ENCODE measurements at regions not wholly inside any gene's neighbourhood (a gene's known extent, or its start where the extent isn't known, plus 50 kb on each side); places are given as distances from the start of the nearest gene placed in this dataset.
A peak's percentile ranks its signal among the peaks of the same experiment; 100 is the strongest.

GRCh38 chr6:4435981-4436445, 300.6 kb upstream of the ECI2 start:
- Mint-ChIP-seq H3K27ac (no peak overlapping the region), H3K27me3 (ENCODE audit: insufficient read depth, low read depth, poor library complexity) (peaks cover 2% of the 10 kb centered on the region), H3K36me3 (ENCODE audit: low read depth) (no peaks in the 10 kb centered on the region), H3K9me3 (no peaks in the 10 kb centered on the region), H3K4me1 (no peaks in the 10 kb centered on the region), H3K4me3 (no peak overlapping the region)
- TF ChIP-seq NANOG (IDR thresholded peaks at IDR 0.05; ENCODE audit: borderline replicate concordance) (no peak), STAT1 (IDR thresholded peaks at IDR 0.05; ENCODE audit: unreplicated experiment) (no peak), POLR2AphosphoS5 (IDR thresholded peaks at IDR 0.05; ENCODE audit: low read depth) (no peak), EZH2 (IDR thresholded peaks at IDR 0.05; ENCODE audit: low read depth, unreplicated experiment) (no peak), REST (IDR thresholded peaks at IDR 0.05; ENCODE audit: unreplicated experiment) (no peak), ZNF114 (CRISPR knock-in tag; IDR thresholded peaks at IDR 0.05) (no peak), ETS1 (IDR thresholded peaks at IDR 0.05) (no peak), CREB1 (CRISPR knock-in tag; IDR thresholded peaks at IDR 0.05; ENCODE audit: low read depth) (no peak), ZNF331 (CRISPR knock-in tag; IDR thresholded peaks at IDR 0.05; ENCODE audit: low read depth) (no peak), ZNF462 (CRISPR knock-in tag; IDR thresholded peaks at IDR 0.05) (no peak), EZH2phosphoT487 (IDR thresholded peaks at IDR 0.05; ENCODE audit: unreplicated experiment) (no peak), JUNB (IDR thresholded peaks at IDR 0.05; ENCODE audit: unreplicated experiment) (no peak), CTCF (conservative IDR thresholded peaks at IDR 0.05; ENCODE audit: low read depth in 2 of 2) (no peak)
- no peaks in the 10 kb centered on the region; the same call in 1 of the 2 replicates for H3K9me2 ChIP-seq (ENCODE audit: insufficient read depth)
- ATAC-seq (no peak), DNase-seq (ENCODE audit: low spot score) (no peak)
- H2AFZ ChIP-seq: peak overlapping the region; percentile 47; the same call in 1 of the 2 replicates
- H3K4me1 ChIP-seq (ENCODE audit: insufficient read depth): no peaks in the 10 kb centered on the region
- H3K27ac ChIP-seq (ENCODE audit: low read depth): no peak overlapping the region
- no peaks in the 10 kb centered on the region for H3K79me2 ChIP-seq (replicated peaks; ENCODE audit: insufficient read depth)
- no peaks in the 10 kb centered on the region for H4K20me1 ChIP-seq (replicated peaks; ENCODE audit: insufficient read depth)
- H3F3A ChIP-seq (replicated peaks; ENCODE audit: low read depth): no peaks in the 10 kb centered on the region
- H3K4me2 ChIP-seq: no peak overlapping the region
- no peaks in the 10 kb centered on the region for H3K36me3 ChIP-seq (ENCODE audit: insufficient read depth)
- no peaks in the 10 kb centered on the region for H3K27me3 ChIP-seq (ENCODE audit: insufficient read depth)
- no peak overlapping the region for H3K4me3 ChIP-seq

Measured in GM23338 (cell line).